PC-3 (cell line): ENCODE measurements at regions not wholly inside any gene's neighbourhood (a gene's known extent, or its start where the extent isn't known, plus 50 kb on each side); places are given as distances from the start of the nearest gene placed in this dataset.

Source experiments
- ATAC-seq: fragments of 200-7000 bp; cut with Tn5 transposase; 2 replicates; pipeline ENCODE4 v1.9.1; 2020; ENCODE audit warnings: mild to moderate bottlenecking, moderate library complexity
- BruUV-seq: library from RNA; stranded (reverse); fragments of 400-500 nt; replicated peaks from 2 replicates; lab custom pipeline; 2021; lab: Mats Ljungman, UMichigan
- CTCF ChIA-PET: fragments of 300-600 bp; sonication (Branson Sonifier 250); formaldehyde crosslinking; loops from one replicate; lab custom pipeline; 2022; ENCODE audit warnings: antibody characterized with exemption; lab: Charles Lee
- POLR2A ChIA-PET: fragments of 300-600 bp; sonication (Branson Sonifier 250); formaldehyde crosslinking; loops from one replicate; lab custom pipeline; 2022; ENCODE audit warnings: antibody characterized with exemption; ENCODE audit not compliant: unreplicated experiment; lab: Charles Lee
- DNase-seq: peaks from one replicate; pipeline ENCODE4 v3.0.0-alpha.2; 2015
- H2AFZ ChIP-seq: fragments of 300-600 bp; sonication (generic); 2 replicates; pipeline ENCODE4 v1.6.0; 2016; ENCODE audit warnings: antibody characterized with exemption, low read length
- H3F3A ChIP-seq: fragments of 300-600 bp; sonication (generic); one replicate; pipeline ENCODE4 v1.6.0; 2017; ENCODE audit warnings: antibody characterized with exemption, low read length, control low read depth, mild to moderate bottlenecking; ENCODE audit not compliant: unreplicated experiment
- H3K27ac ChIP-seq: fragments of 300-600 bp; sonication (generic); 2 replicates; pipeline ENCODE4 v1.5.1; 2016; ENCODE audit warnings: mild to moderate bottlenecking, low read length
- H3K27me3 ChIP-seq: fragments of 300-600 bp; sonication (generic); 2 replicates; pipeline ENCODE4 v1.6.1; 2016; ENCODE audit warnings: low read length, mixed read lengths
- H3K36me3 ChIP-seq: fragments of 300-600 bp; sonication (generic); 2 replicates; pipeline ENCODE4 v1.6.1; 2016; ENCODE audit warnings: low read depth, mixed run types, low read length, mixed read lengths
- H3K4me1 ChIP-seq: fragments of 300-600 bp; sonication (generic); 2 replicates; pipeline ENCODE4 v1.5.1; 2016; ENCODE audit warnings: low read length; ENCODE audit not compliant: insufficient read depth
- H3K4me2 ChIP-seq: fragments of 300-600 bp; sonication (generic); 2 replicates; pipeline ENCODE4 v1.6.0; 2016; ENCODE audit warnings: low read length
- H3K4me3 ChIP-seq: fragments of 300-600 bp; sonication (generic); 2 replicates; pipeline ENCODE4 v1.5.1; 2016; ENCODE audit warnings: mild to moderate bottlenecking, low read length, mixed read lengths
- H3K79me2 ChIP-seq: fragments of 300-600 bp; sonication (generic); 2 replicates; pipeline ENCODE4 v1.6.1; 2017; ENCODE audit warnings: low read length, mixed read lengths
- H3K9ac ChIP-seq: fragments of 300-600 bp; sonication (generic); 2 replicates; pipeline ENCODE4 v1.6.0; 2016; ENCODE audit warnings: mild to moderate bottlenecking, low read length
- H3K9me2 ChIP-seq: fragments of 300-600 bp; sonication (generic); replicated peaks from 2 replicates; pipeline ENCODE4 v1.6.1; 2016; ENCODE audit warnings: mixed run types, low read length, mixed read lengths
- H3K9me3 ChIP-seq: fragments of 300-600 bp; sonication (generic); 2 replicates; pipeline ENCODE4 v1.6.1; 2016; ENCODE audit warnings: low read length, mixed read lengths
- H4K20me1 ChIP-seq: fragments of 300-600 bp; sonication (generic); 2 replicates; pipeline ENCODE4 v1.6.1; 2016; ENCODE audit warnings: low read length, mixed read lengths
- CTCF ChIP-seq: fragments of 300-600 bp; sonication (generic); conservative IDR thresholded peaks from 2 replicates; pipeline ENCODE4 v1.5.1; 2017; ENCODE audit warnings: antibody characterized with exemption, low read depth, mild to moderate bottlenecking, low read length
- EZH2 ChIP-seq: fragments of 300-600 bp; sonication (generic); IDR thresholded peaks from one replicate; pipeline ENCODE4 v1.6.1; 2017; ENCODE audit warnings: antibody characterized with exemption, mild to moderate bottlenecking, low read length; ENCODE audit not compliant: unreplicated experiment
- EZH2phosphoT487 ChIP-seq: fragments of 300-600 bp; sonication (generic); IDR thresholded peaks from 2 replicates; pipeline ENCODE4 v1.6.1; 2018; ENCODE audit warnings: mild to moderate bottlenecking, antibody characterized with exemption, low read length, borderline replicate concordance
- intact Hi-C: fragments of 100-400 bp; cut with micrococcal nuclease; formaldehyde crosslinking; loops from 2 replicates; pipeline ENCODE4 v1.9.0; 2023

- ChIA-PET CTCF (no interaction called here), POLR2A (no interaction called here)
- Histone ChIP-seq H3K27me3 (no peaks in the 10 kb centered on the region), H2AFZ (no peak overlapping the region), H3K4me2 (no peak overlapping the region), H3K27ac (no peak overlapping the region), H3K36me3 (no peaks in the 10 kb centered on the region), H4K20me1 (no peaks in the 10 kb centered on the region), H3F3A (no peaks in the 10 kb centered on the region), H3K79me2 (no peaks in the 10 kb centered on the region), H3K4me1 (no peaks in the 10 kb centered on the region), H3K9me3 (no peaks in the 10 kb centered on the region), H3K9me2 (no peaks in the 10 kb centered on the region), H3K4me3 (no peak overlapping the region), H3K9ac (no peak overlapping the region)
- no peak for ATAC-seq
- BruUV-seq: no TSS peak
- intact Hi-C loops: no loop called here
- DNase-seq: no peak
- TF ChIP-seq CTCF (no peak), EZH2phosphoT487 (no peak), EZH2 (no peak)
These were observed 62.6 kb upstream of the NEDD4L start for GRCh38 chr18:57981308-57982028.

GRCh38 chr18:57980573-57981307 is 63.3 kb upstream of the NEDD4L start:
- H3K9me2 ChIP-seq: no peaks in the 10 kb centered on the region
- ATAC-seq (no peak), DNase-seq (no peak)
- intact Hi-C loops: no loop called here
- no peak overlapping the region for H3K27ac ChIP-seq
- no peaks in the 10 kb centered on the region for H3K4me1 ChIP-seq
- no peaks in the 10 kb centered on the region for H3K9me3 ChIP-seq
- no peaks in the 10 kb centered on the region for H3K79me2 ChIP-seq
- no peaks in the 10 kb centered on the region for H3K27me3 ChIP-seq
- H2AFZ ChIP-seq: 0 out of 2 replicates have a peak overlapping the region, but pooled peaks have one; percentile 28
- H4K20me1 ChIP-seq: no peaks in the 10 kb centered on the region
- H3F3A ChIP-seq: no peaks in the 10 kb centered on the region
- H3K36me3 ChIP-seq: no peaks in the 10 kb centered on the region
- no peak overlapping the region for H3K4me3 ChIP-seq
- ChIA-PET POLR2A (no interaction called here), CTCF (no interaction called here)
- H3K9ac ChIP-seq: no peak overlapping the region
- TF ChIP-seq EZH2 (no peak), EZH2phosphoT487 (no peak), CTCF (no peak)
- BruUV-seq: no TSS peak
- H3K4me2 ChIP-seq: no peak overlapping the region
